DND-41 (cell line): ENCODE measurements at regions not wholly inside any gene's neighbourhood (a gene's known extent, or its start where the extent isn't known, plus 50 kb on each side); places are given as distances from the start of the nearest gene placed in this dataset.

Experiments
- CTCF ChIP-seq: IDR thresholded peaks from 2 replicates; pipeline ENCODE4 v1.5.1; 2012; ENCODE audit warnings: borderline replicate concordance, low read length, moderate library complexity, mild to moderate bottlenecking; ENCODE audit not compliant: poor library complexity, severe bottlenecking; ENCODE audit errors: extremely low read depth
- EZH2 ChIP-seq: IDR thresholded peaks from 3 replicates; pipeline ENCODE4 v1.6.1; 2012; ENCODE audit warnings: borderline replicate concordance, low read depth, mild to moderate bottlenecking, moderate library complexity, low read length, inconsistent platforms; ENCODE audit not compliant: severe bottlenecking

DNA sequence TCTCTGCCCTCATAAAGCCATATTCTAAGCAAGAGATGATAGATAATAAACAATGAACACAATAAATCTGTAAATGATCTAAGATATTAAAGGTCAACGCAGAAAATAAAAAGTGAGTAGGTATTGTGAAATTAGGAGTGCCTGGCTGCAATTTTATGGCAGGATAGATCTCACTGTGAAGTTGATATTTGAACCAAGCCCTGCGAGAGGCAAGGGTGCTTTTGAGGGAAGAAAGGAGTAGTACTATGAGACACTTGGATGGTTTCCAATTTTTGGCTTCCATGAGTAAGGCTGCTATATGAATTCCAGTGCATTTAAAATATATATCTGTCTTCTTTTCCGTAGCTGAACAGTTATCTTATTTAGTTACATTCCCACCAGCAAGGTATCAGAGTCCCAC is 720.0 kb upstream of the CNTN5 start:
- TF ChIP-seq CTCF, result no peak
- TF ChIP-seq EZH2, result no peak
